ENCODE measurements at regions not wholly inside any gene's neighbourhood (a gene's known extent, or its start where the extent isn't known, plus 50 kb on each side); places are given as distances from the start of the nearest gene placed in this dataset.

DNA sequence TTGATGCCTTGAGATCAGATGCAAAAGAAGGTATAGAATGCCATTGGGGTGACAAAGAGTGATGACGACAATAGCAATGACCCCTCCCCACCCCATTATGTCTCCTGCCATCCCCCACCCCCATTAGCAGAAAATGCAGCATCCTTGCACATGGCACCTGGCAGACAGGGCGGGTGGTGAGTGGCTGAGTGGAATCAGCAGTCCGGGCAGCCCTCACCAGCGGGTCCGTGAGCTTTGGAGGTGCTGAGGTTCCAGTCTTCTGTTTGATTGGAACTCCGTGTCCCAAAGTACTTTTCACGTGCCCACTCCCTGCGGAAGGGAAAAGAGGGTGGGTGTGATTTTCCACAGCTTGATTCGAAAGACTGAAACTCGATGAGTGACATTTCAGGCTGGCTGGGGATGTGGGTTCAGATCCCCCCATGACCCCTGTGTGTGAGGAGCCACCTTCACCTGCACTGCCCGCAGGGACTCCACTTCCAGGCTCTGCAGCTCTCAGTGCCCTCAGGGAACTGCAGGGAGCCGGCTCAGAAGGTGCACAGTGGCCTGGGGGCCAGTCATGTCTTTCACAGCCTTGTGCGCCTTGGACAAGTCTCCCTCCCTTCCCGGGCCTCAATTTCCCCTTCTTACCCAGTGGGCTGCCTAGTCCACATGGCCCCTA lies 130.9 kb downstream of the GLI2 start:
- DNase-seq: no peak

DNA sequence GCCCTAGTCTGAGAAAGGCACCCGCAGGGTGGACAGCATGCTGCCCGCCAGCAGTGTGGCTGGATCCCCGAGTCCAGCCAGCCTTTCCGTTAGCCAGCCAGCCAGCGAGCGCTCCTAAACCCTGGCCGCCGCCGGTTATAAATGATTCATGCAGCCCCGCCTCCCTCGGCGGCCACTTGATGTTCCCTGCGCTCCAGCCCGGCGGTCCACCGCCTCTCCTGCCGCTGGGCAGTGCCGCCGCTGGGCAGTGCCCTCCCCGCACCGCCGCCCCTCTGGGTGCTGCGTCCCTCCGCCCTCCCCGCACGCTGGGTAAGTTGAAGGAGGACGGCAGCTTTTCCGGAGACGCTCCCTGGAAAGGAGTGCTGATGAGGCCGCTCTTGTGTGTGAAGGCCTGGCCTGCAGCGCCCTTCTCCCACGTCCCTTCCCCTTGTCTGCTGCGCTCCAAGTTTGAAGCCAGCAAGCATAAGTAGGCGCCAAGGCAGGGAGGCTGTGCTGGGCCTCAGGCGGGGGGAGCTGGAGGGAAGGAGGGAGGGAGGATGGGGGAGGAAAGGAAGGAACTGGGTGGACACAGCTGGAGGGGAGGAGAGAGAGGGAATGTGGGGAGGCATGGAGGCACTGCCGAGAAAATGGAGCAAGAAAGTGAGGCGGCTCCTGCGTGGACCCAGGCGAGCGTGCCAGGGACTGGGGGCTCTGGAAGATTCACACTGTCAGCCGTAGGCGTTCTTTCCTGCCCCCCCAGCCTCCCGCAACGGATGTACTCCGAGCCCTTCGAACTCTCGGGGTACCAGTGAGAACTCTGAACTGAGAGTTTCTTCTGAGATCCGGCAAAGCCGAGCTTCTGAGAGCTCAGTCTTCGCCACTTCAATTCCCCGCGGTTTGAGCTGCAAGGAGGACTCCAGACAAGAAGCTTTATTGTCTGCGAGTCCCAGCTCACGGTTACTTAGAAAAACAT lies 131.9 kb downstream of the GLI2 start:
- DNase-seq: peak; percentile 81

DNA sequence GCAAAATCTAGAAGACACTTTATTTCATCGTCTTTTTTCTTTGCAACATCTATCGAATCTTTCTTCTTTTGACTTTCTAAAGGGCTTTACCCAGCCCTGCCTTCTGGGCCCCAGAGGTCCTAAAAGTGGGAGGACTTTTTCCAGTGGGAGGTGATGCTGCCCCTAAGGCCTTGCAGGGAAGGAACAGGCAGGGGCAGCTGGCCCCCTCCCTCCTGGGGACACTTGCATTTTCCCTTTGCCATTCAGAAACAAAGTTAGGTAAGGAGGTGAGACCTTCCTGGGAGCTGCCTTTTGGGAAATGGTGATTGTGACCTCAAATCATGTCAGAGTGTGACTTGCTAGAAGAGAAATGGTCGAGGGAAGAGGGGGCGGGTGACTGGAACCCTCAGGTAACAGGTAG lies 132.7 kb downstream of the GLI2 start:
- no peak for DNase-seq

DNA sequence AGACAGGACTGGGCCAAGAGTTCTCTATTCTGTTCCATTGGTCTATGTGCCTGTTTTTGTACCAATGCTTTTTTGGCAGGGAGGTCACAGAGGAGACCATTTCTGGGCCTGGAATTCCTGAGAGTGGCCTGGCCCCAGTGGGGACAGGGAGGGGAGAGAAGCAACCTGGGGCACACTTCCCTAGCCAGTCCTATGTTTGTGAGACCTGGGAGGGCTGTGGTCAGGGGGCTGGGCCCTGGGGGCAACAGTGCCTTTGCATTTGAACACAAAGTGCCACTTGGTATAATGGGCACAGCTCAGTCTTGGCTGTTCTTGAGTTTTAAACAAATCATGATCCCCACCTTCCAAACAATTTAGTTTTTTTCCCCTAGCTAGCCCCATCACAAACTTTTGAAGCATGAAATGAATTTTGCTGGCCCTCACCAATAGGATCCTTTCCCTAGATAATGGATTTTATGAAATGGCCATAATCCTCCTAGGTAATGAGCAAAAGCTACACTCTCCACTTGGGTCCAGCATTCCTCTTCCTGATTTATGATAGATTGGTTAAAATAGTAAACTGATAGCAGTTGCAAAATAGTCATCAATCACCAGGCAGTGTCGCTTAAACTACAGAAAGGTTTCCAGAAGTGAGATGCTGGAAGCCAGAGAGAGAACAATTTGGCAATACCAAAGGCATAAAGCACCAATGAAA lies 133.5 kb downstream of the GLI2 start:
- DNase-seq: no peak

DNA sequence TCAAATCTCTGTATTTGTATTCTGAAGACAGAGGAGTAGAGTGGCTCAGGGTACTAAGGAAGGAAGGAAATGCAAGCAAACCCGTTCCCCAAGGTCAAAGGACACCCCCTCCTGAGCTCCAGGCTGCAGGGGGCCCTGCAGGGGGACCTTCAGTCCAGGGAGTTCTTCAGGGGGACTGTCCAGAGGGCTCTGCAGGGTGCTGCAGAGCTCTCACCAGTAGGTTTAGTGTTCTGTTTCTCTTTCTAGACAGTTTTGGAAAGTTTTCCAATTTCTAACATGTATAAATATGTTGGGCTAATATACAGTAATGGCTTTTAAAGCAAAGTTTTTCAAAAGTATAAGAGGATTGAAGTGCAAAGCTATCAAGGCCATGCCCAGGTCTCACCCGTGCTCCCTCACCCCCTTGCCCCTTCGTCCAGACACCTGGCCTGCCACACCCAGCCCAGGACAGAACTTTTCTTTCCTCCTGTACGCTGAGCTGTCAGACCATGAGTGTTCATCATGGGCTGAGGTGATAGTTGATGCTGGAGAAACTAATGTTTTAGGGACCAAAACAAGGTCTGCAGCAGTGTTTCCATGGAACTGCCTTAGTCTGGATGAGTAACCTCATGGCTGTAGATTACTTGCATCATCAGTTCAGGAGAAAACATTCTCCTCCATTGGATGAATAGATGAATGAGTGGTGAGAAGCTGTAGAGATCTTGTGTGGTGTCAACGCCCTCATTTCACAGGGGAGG lies 134.2 kb downstream of the GLI2 start:
- DNase-seq: no peak

DNA sequence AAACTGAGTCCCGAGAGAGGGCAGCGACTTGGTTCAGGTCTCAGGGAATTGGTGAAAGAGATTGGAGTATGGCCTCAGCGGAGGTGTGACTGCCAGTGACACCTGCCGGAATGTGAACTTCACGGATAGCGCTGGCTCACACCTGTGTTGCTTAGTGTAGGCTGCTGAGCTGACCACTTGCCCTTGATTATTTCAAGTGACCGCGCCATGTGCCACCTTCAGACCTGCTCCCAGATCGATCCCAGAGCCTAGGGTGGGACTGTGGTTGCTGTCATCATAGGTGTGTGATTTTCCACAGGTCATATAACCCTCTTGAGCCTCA lies 134.8 kb downstream of the GLI2 start:
- DNase-seq: no peak

DNA sequence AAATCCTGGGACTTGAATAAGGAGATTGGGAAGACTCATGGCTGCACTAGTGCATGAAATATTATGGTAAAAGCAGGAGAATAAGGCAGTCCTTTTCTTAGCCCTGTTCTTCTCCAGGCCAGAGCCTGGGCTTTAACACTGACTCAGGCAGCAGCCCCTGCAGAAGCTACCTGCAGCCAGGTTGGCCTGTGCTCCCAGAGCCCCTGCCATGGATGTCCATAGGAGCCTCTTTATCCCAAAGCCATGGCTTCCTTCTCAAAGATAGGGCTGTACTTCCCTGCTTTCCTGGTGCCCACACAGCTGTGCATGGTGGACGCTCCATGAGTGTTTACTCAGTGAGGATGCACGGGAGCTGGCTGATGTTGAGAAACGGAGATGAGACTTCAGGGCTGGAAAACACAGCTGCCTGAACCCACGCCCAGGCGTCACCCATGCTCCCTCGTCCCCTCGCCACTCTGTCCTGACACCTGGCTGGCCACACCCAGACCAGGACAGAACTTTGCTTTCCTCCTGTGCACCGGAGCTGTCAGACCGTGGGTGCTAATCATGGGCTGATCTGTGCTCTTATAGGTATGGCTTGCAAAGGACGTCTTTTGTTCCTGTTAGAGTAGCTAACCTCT lies 135.5 kb downstream of the GLI2 start:
- DNase-seq: no peak

DNA sequence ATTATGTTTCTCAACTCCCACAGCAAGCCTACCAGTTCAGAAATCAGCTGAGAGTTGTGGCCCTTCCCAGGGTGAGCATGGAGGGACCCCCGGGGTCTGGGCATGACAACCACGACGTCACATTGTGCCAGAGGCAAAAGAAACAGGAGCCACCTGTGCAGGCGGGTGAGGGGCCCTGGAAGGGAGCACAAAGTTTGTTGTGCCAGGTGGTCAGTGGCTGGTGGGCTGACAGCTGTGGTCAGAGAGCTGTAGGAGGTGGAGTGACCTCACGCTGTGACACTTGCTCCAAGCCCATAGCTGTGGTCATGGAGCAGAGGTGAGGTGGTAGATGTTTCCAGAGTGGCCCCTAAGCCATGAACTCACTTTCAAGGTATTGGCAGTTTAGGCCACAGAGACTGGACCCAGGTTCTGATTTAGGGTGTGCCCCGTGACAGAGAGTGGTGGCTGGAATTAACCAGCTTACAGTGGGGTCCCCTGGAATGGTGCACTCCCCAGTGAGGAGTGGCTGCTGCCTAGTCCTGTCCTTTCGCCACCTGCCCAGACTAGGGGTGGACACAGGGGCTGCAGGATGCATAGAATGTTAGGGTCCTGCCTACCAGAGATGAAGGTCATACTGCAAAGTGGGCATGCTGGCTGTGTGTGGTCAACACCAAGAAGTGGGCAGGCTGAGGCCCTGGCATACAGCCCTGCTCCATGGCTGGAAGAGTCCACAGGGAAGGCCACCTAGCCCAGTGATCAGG lies 136.4 kb downstream of the GLI2 start:
- no peak for DNase-seq

DNA sequence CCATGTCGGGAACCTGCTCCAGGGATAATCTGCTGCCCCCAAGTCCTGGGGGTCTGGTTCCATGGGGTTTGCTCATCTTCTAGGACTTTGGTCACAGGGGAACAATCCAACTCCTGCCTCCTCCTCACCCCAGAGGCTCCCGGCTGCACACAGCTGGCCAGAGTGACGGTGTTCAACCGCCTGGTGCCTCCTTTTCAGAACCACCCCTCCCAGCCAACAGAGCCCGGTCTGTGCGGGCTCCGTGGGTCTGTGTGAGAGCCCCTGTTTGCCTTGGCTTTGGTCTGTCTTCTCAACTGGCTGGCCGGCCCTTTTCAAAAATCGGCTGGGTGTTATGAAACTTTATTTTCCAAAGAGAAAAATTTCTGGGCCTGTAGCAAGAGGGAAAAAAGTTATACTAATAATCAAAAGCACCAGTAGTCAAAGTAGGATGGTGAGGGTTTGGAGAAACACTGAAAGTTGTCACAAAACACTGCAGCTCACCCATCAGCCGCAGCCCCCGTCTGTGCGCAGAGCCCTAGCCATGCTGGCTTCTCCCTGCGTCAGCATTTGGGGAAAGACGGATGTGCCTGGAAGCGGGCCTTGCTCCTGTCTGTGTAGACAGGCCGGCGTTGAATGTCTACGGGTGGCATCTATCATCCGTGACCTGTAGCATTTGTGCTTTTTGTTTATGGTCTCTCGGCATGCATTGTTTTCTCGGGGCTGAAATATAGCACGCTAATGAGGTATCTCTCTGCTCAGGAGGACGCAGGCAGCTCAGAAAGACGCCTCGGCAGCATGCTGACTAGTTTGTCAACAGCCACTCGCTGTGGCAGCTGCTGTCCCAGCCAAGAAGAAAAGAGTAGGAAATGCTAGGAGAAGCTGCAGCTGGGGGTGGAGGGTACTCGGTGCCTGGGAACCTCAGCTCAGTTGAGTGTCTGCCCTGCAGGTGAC lies 138.6 kb downstream of the GLI2 start:
- DNase-seq: no peak

DNA sequence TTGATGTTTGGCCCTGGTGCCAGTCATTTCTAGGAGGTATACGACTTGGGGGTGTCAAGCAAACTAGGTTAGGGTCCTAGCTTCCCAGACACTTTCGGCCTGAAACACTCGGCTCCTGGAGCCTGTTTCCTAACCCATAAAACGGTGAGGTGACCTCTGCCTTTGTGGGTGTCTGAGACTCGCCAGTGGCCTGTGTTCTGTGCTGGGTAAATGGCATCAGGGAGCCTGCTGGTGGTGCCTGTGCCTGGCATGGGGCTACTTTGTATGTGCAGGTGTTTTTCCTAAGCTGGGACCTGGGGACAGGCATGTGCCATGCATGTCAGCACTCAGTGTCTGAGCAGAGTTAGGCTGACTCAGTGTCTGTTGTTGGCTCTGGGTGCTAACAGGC lies 139.2 kb downstream of the GLI2 start:
- DNase-seq: no peak

DNA sequence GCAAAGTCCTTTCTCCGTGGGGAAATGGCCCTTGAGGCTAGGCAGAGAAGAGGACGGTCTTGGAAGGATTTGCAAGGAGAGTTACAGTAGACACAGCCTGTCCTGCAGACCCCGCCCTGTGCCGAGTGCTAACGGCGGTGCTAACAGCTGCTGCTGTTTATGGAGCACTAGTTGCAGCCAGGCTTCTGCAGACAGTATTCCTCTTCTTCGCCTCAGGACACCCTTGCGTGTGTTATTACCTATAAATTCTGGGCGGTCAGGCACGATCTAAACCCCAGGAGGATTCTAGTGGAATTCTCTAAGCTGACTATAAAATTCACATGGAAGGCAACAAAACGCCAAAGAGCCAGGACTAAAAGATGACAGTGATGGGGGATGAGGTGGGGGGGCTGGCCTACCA lies 139.8 kb downstream of the GLI2 start:
- DNase-seq: peak; percentile 61

DNA sequence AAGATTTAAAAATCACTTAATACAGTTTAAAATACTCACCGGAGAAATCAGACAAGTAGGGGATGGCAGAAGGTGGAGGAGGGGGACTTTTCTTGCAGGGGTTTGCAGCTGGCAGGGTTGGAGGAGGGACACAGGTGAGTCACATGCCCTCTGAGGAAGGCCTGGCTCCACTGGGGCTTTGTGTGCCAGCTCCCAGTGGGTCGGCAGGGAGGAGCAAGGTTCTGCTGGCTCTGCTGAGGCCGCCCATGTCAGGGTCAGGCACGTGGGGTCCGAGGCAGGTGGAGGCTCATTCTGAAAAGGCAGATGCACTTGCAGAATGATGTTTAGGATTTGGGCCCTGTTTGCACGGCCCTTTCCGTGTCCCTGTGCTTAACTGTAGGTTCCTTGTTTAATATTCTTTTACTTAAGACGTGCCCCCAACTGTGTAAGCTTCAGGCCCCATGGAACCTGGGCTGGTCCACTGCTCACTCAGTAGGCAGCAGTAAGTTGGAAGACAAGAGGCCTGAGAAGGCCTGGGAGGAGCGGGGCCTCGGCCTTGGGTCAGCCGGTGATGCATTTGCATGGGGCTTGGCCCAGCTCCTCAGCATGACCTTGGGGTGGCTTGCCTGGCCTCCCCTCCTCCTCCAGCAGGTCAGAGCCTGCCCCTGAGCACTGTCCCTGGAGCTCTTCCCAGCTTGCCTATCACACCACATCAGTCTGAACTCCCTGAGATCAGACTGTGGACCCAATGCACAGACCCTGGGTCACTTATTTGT lies 141.0 kb downstream of the GLI2 start:
- DNase-seq: no peak

DNA sequence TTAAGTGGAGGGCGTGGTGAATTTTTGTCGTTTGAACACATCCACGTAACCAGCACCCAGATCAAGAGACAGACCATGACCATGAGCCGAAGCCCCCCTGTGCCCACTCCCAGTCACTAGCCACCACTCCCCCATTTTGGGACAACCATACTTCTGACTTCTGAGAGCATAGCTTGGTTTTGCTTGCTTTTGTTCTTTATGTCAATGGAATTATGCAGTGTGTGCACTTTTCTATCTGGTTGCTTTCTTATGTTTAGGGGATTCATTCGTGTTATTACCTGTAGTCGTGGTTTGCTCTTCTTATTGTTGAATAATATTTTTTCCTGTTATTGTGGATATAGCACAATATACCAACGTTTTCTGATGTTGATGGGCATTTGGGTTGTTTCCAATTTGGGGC lies 141.7 kb downstream of the GLI2 start:
- no peak for DNase-seq

DNA sequence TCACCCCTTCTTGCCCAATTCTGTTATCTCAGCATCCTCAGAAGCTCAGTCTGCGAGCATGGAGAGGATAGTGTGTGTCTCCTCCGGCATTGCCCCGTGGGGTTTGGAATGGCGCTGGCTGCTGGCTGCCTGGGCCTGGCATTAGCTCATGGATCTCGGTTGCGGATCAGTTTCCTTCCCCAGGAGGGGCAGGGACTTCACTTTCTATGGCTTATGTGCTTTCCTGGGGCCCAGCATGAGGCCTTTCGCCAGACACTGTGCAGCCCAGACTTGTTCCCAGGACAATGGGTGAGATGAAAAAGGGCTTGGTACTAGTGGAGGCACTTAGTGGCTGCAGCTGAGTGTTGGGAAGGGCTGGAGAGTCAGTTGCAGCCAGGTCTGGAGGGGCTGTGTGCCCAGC lies 143.3 kb downstream of the GLI2 start:
- DNase-seq: no peak

DNA sequence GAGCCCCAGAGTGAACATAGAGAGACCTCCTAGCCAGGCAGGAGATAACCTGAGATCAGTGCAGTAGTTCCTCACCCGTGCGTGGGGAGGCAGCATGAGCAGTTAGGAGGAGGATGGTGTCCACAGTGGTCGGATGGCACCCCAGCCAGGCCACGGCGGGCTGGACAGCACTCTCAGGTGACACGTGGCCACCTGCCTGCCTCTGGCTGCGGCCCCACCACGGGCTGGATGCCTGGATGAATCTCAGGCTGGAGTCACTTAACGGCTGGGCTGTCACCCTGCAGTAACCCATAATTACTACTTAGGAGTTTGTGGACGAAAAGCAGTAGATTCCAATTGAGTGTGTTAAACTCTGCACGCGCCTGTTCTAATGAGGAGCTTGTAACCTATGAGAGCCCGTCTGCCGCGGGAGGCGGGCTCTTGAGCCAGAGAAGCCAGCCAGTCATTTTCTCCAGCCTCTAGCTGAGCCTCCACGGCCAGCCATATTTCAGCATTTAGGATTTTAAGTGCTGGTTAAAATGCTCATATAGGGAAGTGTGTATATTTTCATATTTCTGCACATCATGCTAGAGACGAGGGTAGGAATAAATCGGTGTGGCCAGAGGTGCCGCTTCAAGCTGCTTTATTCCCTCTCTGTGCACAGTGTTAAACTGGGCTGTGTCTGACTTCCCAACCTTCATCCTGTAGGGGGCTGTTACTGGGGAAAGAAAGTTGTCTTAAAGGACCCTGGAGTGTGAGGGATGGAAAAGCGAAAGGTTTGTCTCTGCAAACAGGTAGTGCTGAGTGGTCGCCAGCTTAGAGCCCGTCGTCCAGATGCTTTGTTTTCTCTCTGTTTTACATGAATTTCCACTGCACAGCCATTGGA lies 144.0 kb downstream of the GLI2 start:
- peak; percentile 29 for DNase-seq

DNA sequence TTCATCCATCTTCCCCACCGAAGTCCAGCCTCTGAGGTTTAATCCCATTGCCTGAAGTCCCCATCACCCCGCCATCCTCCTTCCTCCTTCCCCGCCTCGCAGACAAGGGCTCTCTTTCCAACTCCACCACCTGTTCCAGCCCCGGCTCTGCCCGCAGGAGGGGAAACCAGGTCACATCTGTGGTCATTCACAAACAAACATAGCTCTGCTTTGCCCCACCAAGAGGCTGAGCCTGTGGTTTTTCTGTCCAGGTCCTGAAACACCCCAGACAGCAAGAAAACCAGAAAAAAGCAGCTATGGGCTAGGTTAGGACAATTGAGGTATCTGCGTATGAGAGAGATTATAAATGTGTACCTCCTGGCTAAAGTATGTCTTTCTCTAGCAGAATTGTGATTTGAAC lies 144.7 kb downstream of the GLI2 start:
- no peak for DNase-seq

DNA sequence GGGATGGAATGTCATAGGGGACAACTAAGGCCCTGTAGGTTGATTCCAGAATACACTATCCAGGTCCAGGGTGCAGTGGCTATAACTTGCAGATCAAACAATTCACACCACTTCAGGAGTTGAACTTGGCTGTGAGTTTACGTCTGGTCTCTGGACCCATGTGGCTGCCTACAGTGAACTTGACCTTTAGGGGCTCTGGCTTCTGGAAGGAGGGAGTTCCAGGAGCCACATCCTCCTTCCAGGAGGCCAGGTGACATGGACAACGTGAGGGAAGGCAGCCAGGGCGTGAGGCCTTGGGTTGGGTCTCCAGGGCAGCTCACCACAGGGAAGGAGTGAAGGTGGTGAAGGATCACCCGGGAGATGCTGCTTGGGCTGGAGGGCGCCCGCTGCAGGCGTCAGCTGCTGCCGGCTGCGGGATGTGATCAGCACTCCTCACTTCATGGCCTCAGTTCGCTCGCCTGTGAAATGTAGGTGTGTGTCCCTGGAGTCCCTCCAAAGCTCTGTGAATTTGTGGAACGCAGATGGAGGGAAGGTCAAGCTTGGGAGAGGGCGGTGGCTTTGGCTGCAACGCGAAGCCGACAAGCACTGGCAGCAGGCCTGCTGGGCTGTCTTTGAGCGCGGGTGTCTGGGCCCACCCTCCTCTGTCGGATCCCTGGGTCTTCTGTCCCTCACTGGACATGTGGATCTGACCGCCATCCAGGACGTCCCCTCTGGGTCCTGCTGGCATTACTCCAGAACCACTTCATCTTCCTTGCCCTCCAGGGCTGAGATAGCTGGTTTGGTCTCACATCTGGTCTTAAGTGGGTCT lies 146.5 kb downstream of the GLI2 start:
- no peak for DNase-seq
